ENCODE measurements at regions not wholly inside any gene's neighbourhood (a gene's known extent, or its start where the extent isn't known, plus 50 kb on each side); places are given as distances from the start of the nearest gene placed in this dataset.

DNA sequence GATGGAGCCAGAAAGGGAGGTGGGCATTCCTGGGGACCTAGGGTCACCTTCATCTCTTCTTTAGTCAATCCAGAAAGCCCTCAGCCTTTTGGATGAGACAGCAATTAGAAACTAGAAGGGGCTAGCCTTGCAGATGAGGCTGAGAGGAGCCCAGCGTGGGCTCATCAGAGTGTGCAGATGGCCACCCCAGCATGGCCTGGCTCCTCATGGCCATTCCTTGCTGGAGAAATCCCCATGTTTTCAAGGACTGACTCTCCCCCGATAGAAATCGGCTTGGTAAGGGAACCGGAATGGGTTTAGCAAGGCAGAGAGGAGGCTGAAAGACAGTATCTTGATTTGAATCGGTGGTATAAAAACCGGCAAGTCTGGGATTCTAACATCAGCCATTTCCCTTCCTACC, 274.6 kb downstream of the BUD13 start:
- H3K4me1 ChIP-seq: peaks cover 10% of the 10 kb centered on the region
- peaks cover 42% of the 10 kb centered on the region for H3K27me3 ChIP-seq
- H3K27ac ChIP-seq: no peak overlapping the region
- no peak for TF ChIP-seq POLR2AphosphoS5 (IDR thresholded peaks at IDR 0.05)
- no peak for TF ChIP-seq EP300 (IDR thresholded peaks at IDR 0.05)
- TF ChIP-seq, protein P1, sequence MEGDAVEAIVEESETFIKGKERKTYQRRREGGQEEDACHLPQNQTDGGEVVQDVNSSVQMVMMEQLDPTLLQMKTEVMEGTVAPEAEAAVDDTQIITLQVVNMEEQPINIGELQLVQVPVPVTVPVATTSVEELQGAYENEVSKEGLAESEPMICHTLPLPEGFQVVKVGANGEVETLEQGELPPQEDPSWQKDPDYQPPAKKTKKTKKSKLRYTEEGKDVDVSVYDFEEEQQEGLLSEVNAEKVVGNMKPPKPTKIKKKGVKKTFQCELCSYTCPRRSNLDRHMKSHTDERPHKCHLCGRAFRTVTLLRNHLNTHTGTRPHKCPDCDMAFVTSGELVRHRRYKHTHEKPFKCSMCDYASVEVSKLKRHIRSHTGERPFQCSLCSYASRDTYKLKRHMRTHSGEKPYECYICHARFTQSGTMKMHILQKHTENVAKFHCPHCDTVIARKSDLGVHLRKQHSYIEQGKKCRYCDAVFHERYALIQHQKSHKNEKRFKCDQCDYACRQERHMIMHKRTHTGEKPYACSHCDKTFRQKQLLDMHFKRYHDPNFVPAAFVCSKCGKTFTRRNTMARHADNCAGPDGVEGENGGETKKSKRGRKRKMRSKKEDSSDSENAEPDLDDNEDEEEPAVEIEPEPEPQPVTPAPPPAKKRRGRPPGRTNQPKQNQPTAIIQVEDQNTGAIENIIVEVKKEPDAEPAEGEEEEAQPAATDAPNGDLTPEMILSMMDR (IDR thresholded peaks at IDR 0.05): no peak
- no peak for TF ChIP-seq POLR2A (IDR thresholded peaks at IDR 0.05)
- H3K4me3 ChIP-seq: no peak overlapping the region
- no peaks in the 10 kb centered on the region for H3K9me3 ChIP-seq
- DNase-seq (ENCODE audit: low spot score in 2 of 2): peak in 1 of 2 donors; percentile 32
- no peaks in the 10 kb centered on the region for H3K36me3 ChIP-seq
- whole genome bisulfite sequencing: 90% methylated on average over 6 of the region's 6 CpGs

DNA sequence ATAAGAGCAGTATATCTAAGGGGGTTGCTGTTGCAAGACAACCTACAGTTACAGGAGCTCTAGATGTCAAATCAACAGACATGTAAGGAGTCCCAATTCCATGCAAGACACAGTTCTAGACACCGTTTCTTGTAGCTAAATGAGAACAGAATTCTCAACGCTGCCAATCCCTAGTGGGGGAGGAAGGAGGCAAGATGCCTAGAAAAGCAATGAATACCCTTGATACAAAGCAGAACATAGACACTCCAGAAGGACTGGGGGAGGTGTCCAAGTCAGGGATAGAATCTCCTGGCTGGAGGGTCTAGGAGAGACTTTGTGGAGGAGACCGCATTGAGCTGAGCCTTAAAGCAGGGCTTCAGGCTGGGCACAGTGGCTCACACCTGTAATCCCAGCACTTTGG, 280.2 kb downstream of the BUD13 start:
- Histone ChIP-seq H3K4me3 (no peak overlapping the region), H3K9me3 (no peaks in the 10 kb centered on the region), H3K27me3 (peaks cover 24% of the 10 kb centered on the region), H3K4me1 (no peaks in the 10 kb centered on the region), H3K36me3 (no peaks in the 10 kb centered on the region), H3K27ac (no peak overlapping the region)
- TF ChIP-seq POLR2AphosphoS5 (IDR thresholded peaks at IDR 0.05) (no peak), POLR2A (IDR thresholded peaks at IDR 0.05) (no peak)
- TF ChIP-seq, protein P1 (IDR thresholded peaks at IDR 0.05): no peak
- WGBS: 85% methylated on average over 3 of the region's 3 CpGs
- DNase-seq (ENCODE audit: low spot score in 2 of 2): no peak

DNA sequence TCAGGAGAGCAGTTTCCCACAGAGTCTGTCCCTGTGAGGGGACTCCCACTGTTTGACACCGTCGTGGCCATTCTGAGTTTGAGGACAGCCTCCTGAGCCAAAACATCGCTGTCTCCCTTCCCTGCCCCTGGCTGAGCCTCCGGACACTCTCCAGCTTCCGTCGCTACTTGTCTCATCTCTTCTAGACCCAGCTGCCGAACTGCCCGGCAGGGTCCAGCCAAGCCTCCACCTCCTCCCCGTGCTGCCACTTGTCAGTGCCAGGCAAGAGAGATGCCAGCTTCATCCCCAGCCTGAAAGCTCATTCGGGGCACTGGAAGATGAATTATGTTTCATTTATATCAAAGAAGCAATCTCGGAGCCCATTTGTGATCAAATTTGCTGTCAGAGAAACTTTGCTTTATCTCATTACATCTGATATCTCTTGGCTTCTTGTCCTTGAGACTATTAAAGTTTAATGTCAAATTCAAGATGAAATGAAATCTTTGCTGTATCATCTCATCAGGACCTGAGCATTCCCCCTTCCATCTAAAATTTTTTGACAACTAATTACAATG, 283.9 kb downstream of the BUD13 start:
- DNase-seq (ENCODE audit: low spot score in 2 of 2): no peak
- Histone ChIP-seq H3K36me3 (no peaks in the 10 kb centered on the region), H3K4me1 (no peaks in the 10 kb centered on the region), H3K27ac (no peak overlapping the region), H3K9me3 (no peaks in the 10 kb centered on the region), H3K27me3 (peaks cover 49% of the 10 kb centered on the region), H3K4me3 (no peak overlapping the region)
- TF ChIP-seq, protein P1 (IDR thresholded peaks at IDR 0.05): no peak
- TF ChIP-seq POLR2A (IDR thresholded peaks at IDR 0.05): no peak
- TF ChIP-seq POLR2AphosphoS5 (IDR thresholded peaks at IDR 0.05): no peak
- TF ChIP-seq EP300 (IDR thresholded peaks at IDR 0.05): no peak
- 73% methylated on average over 11 of the region's 11 CpGs for whole genome bisulfite sequencing

DNA sequence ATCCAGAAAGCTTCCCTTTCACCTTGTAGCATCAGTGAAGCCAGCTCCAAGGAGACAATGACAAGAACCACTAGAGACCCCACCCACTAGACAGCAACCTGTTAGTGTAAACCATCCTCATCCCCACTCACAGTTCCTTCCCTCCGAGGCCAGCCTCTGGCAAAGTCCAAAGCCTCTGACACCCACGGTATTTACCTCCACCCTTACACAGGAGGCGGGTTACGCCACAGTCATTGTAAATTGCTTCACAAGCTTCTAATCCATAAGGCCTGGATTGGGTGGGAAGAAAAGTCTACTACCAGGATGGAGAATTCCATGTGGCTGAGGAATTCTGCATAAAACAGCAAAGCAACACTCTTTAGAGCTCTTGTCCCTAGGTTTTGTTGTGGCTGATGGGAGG, 287.4 kb downstream of the BUD13 start:
- Histone ChIP-seq H3K9me3 (no peaks in the 10 kb centered on the region), H3K27me3 (peaks cover 53% of the 10 kb centered on the region), H3K27ac (no peak overlapping the region), H3K36me3 (no peaks in the 10 kb centered on the region), H3K4me3 (no peak overlapping the region), H3K4me1 (no peaks in the 10 kb centered on the region)
- no peak for TF ChIP-seq POLR2AphosphoS5 (IDR thresholded peaks at IDR 0.05)
- TF ChIP-seq POLR2A (IDR thresholded peaks at IDR 0.05): no peak
- TF ChIP-seq, protein P1 (IDR thresholded peaks at IDR 0.05): no peak
- TF ChIP-seq EP300 (IDR thresholded peaks at IDR 0.05): no peak
- WGBS: 90% methylated on average over 4 of the region's 4 CpGs
- DNase-seq (ENCODE audit: low spot score in 2 of 2): peak in 1 of 2 donors; percentile 53

DNA sequence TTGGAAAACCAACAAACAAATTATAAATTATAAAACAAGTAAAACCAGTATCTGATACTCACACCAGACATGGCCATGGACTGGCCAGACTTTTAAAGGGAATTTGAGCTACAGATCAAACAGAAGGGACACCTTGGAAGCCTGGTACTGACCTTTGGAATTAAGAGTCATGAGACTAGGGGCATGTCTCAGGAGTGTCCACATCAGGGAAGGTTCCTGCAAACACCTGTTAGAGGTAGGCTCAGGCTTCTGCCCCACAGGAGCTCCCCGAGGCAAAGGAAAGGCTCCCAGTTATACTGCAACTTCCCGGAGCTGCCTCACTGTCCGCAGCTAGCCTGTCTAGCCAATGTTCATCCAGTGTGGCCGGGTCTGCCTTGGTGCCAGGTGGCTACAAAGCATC, 290.1 kb downstream of the BUD13 start:
- Histone ChIP-seq H3K4me1 (no peaks in the 10 kb centered on the region), H3K27ac (no peak overlapping the region), H3K36me3 (no peaks in the 10 kb centered on the region), H3K4me3 (no peak overlapping the region), H3K9me3 (no peaks in the 10 kb centered on the region), H3K27me3 (peaks cover 34% of the 10 kb centered on the region)
- TF ChIP-seq POLR2A (IDR thresholded peaks at IDR 0.05) (no peak), EP300 (IDR thresholded peaks at IDR 0.05) (no peak), POLR2AphosphoS5 (IDR thresholded peaks at IDR 0.05) (no peak)
- TF ChIP-seq, protein P1 (IDR thresholded peaks at IDR 0.05): no peak
- 93% methylated on average over 3 of the region's 4 CpGs for WGBS
- DNase-seq (ENCODE audit: low spot score in 2 of 2): no peak

Measured in suprapubic skin (tissue), 4 donors.